ENCODE measurements at regions not wholly inside any gene's neighbourhood (a gene's known extent, or its start where the extent isn't known, plus 50 kb on each side); places are given as distances from the start of the nearest gene placed in this dataset.

DNA sequence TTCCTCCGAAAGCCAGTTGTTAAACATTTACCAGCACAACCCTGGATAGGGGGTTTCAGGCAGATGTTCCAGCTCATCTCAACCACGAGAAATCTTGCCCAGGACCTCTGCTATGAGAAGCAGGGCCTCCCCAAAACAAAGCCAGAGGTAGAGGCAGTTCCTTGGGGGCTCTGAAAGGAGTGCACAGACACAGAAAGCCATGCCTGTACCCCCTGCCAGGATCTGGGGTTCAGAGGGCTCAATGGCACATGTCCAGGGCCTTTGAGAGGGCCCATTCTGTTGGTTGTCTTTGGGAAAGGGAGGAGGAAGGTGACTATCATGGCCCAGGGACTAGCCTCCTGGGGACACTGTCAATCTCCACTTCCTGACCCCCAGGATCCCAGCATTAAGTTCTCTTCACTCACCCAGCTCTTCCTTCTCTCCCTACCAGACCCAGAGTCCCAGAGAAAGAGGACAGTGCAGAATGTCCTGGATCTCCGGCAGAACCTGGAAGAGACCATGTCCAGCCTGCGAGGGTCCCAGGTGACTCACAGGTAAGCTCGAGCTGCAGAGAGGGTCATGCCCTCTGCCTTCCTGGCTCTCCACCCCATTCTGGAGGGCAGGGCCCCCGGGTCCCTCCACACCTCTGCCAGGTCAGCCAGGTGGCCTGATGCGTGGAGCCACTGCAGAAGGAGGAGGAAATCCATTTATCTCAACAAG, 116.4 kb upstream of the IPO9 start:
- Histone ChIP-seq H3K4me1 (ENCODE audit: control insufficient read depth, insufficient read depth, low read length) (peaks cover 68% of the 10 kb centered on the region), H3K4me3 (ENCODE audit: low read length) (peak overlapping the region; percentile 18), H3K27me3 (ENCODE audit: control insufficient read depth, insufficient read depth, low read length) (no peaks in the 10 kb centered on the region), H3K9ac (ENCODE audit: low read length) (no peak overlapping the region), H3K36me3 (ENCODE audit: control insufficient read depth, insufficient read depth, low read length) (no peaks in the 10 kb centered on the region), H3K27ac (ENCODE audit: low read depth, low read length) (peak overlapping the region; percentile 95)

DNA sequence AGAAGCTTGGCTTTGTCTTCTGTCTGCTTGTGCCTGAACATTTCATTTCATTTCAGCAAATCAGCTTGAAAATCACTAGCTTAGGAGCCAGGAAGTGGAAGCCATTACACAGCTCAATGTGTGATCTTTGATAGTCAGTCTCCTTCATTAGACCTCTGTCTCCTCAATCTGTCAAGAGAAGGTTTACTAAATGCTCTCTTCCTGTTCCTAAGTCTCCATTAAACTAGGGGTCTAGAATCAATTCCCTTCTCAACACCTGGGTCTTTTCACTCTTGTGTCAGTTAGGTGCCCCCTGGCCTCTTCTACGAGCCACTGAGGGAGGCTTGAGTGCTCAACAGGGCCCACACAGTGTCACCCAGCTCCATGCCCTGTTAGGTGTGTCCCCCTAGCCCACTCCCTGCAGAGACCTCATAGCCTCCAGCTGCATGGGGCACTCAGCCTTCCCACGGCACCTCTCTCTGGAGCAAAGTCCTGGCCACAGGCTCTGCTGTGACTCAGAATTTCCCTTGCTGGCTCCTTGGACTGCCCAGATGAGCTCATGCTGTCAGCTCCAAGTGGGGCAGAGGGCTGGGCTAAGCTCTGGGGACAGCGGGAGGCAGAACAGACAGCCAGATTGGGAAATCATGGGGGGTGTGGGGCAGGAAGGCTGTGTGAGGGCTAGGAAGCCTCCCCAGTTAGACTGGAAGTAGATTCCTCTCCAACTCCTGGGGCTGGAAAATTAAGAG, 115.7 kb upstream of the IPO9 start:
- H3K27ac ChIP-seq (ENCODE audit: low read depth, low read length): peak overlapping the region; percentile 95
- peaks cover under 1% of the 10 kb centered on the region for H3K36me3 ChIP-seq (ENCODE audit: control insufficient read depth, insufficient read depth, low read length)
- peaks cover 61% of the 10 kb centered on the region for H3K4me1 ChIP-seq (ENCODE audit: control insufficient read depth, insufficient read depth, low read length)
- H3K4me3 ChIP-seq (ENCODE audit: low read length): no peak overlapping the region
- H3K27me3 ChIP-seq (ENCODE audit: control insufficient read depth, insufficient read depth, low read length): no peaks in the 10 kb centered on the region
- no peak overlapping the region for H3K9ac ChIP-seq (ENCODE audit: low read length)

DNA sequence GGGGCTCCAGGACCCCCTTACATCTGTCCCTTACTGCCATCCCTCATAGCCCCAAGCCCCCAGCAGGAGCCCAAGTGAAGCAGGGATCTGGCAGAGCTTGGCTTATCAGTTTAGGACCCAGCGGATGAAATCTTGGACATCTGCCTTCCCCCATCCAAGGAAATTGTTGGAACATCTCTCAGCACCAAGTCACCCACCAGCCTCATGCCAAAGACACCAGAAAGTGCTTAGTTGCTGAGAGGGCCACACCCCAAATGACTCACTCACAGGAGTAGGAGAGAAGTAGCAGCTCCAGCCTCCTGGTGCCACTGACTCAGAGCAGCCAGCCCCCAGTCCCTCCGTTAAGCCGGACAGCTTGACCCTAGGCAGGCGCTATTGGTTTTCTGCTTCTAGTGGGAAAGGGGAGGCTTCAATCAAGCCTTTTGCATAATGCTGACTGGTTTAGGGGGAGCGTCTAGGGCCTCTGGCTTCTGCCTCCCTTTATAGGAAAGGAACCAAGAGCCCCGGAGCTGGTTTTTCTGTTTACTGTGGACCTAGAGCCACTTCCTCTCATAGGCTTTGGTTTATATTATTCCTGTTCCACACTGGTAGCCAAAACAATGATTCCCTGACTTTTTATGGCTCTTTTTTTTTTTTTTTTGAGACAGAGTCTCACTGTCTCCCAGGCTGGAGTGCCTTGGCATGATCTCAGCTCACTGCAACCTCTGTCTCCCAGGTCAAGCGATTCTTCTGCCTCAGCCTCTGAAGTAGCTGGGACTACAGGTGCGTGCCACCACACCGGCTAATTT, 114.2 kb upstream of the IPO9 start:
- Histone ChIP-seq H3K27me3 (ENCODE audit: control insufficient read depth, insufficient read depth, low read length) (no peaks in the 10 kb centered on the region), H3K4me1 (ENCODE audit: control insufficient read depth, insufficient read depth, low read length) (peaks cover 66% of the 10 kb centered on the region), H3K27ac (ENCODE audit: low read depth, low read length) (peak overlapping the region; percentile 95), H3K36me3 (ENCODE audit: control insufficient read depth, insufficient read depth, low read length) (peaks cover 7% of the 10 kb centered on the region), H3K4me3 (ENCODE audit: low read length) (peak overlapping the region; percentile 41), H3K9ac (ENCODE audit: low read length) (no peak overlapping the region)

DNA sequence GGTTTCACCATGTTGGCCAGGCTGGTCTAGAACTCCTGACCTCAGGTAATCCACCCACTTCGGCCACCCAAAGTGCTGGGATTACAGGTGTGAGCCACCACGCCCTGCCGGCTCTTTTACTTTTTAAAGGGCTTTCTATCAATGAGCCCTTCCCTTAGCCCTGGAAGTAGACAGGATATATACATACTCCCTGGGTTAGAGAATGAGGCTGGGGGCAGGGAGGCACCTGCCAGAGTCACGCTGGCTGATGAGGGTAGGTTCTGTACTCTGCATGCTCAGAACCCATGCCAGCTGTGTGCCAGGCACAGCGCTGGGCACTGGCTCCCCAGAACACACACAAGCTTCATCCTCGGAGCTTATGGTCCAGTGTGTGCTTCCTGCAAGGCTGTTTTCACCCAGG, 113.6 kb upstream of the IPO9 start:
- Histone ChIP-seq H3K9ac (ENCODE audit: low read length) (no peak overlapping the region), H3K4me3 (ENCODE audit: low read length) (no peak overlapping the region), H3K27me3 (ENCODE audit: control insufficient read depth, insufficient read depth, low read length) (no peaks in the 10 kb centered on the region), H3K36me3 (ENCODE audit: control insufficient read depth, insufficient read depth, low read length) (peaks cover 7% of the 10 kb centered on the region), H3K4me1 (ENCODE audit: control insufficient read depth, insufficient read depth, low read length) (peaks cover 73% of the 10 kb centered on the region), H3K27ac (ENCODE audit: low read depth, low read length) (peak overlapping the region; percentile 95)

DNA sequence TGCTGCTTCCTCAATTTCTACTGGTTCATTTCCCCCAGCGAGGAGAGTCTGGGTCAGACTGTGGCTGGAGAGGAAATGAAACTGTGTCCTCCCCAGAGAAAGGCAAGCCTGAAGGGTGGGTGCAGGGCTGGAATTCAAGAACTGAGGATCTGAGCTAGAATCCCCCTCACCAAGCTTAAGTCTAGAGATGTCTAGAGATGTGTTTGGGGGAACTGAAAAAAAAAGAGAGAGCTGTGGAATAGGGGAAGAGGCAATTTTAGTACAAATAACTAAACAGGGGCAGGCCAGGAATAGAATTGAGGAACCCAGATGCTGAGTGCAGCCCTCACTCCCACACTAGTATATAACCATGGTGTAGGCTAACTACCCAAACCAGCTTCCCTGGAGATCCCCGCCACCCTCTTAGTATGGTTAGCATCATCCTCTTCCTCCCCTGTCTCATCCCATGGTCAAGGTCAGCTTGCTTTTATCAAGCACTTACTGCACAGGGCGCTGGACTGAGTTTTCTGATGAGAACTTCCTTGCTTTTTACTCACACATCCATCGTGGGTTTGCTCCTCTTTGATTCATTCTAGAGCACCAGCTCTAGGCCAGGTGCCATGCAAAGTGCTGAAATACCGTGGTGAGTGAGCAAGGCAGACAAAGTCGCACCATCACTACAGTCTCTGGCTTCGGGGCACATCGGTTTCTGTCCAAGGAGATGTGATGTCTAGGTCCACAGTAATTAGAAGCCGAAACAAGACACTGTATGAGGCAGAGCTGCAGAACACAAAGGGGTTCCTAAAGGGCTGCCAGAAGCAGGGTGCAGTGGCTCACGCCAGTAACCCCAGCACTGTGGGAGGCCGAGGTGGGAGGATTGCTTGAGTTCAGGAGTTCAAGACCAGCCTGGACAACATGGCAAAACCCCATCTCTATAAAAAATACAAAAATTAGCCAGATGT, 112.9 kb upstream of the IPO9 start:
- Histone ChIP-seq H3K4me1 (ENCODE audit: control insufficient read depth, insufficient read depth, low read length) (peaks cover 73% of the 10 kb centered on the region), H3K27ac (ENCODE audit: low read depth, low read length) (peak overlapping the region; percentile 95), H3K4me3 (ENCODE audit: low read length) (no peak overlapping the region), H3K9ac (ENCODE audit: low read length) (no peak overlapping the region), H3K27me3 (ENCODE audit: control insufficient read depth, insufficient read depth, low read length) (no peaks in the 10 kb centered on the region), H3K36me3 (ENCODE audit: control insufficient read depth, insufficient read depth, low read length) (peaks cover 7% of the 10 kb centered on the region)

DNA sequence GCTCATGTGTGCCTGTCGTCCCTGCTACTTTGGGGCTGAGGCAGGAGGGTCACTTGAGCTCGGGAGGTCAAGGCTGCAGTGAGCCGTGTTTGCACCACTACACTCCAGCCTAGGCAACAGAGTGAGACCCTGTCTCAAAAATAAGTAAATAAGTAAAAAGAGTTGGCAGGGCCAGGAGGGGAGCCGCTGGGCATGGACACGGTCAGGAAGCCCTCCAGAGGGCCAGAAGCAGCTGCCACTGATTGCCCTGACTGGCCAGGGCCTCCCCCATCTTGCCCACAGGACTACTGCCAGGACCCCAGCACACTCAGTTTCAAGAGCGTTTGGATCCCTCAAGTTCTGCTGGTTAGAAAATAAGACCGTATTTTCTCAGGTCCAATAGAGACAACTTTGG, 112.2 kb upstream of the IPO9 start:
- H3K27ac ChIP-seq (ENCODE audit: low read depth, low read length): no peak overlapping the region
- H3K4me3 ChIP-seq (ENCODE audit: low read length): no peak overlapping the region
- peaks cover 7% of the 10 kb centered on the region for H3K36me3 ChIP-seq (ENCODE audit: control insufficient read depth, insufficient read depth, low read length)
- H3K27me3 ChIP-seq (ENCODE audit: control insufficient read depth, insufficient read depth, low read length): no peaks in the 10 kb centered on the region
- peaks cover 74% of the 10 kb centered on the region for H3K4me1 ChIP-seq (ENCODE audit: control insufficient read depth, insufficient read depth, low read length)
- H3K9ac ChIP-seq (ENCODE audit: low read length): no peak overlapping the region

DNA sequence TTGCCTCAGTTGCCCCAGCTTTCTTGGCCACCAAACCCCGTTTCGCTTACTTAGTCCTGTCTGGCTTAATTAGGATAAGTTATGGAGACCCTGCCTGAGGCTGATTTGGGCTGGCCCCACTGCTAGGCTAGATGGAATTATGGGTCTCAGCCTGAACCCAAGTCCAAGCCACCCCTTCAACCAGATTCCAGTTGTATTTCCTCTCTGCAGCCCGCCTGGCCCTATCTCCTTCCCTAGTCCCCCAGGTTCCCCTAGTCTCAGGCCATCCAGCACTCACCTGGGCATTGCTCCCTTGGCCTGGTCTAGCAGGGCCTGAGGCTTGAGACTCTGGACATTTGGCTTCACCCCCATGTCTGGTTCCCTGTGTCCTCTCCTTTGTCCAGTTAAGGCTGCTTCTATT, 111.7 kb upstream of the IPO9 start:
- Histone ChIP-seq H3K4me3 (ENCODE audit: low read length) (no peak overlapping the region), H3K9ac (ENCODE audit: low read length) (no peak overlapping the region), H3K27me3 (ENCODE audit: control insufficient read depth, insufficient read depth, low read length) (no peaks in the 10 kb centered on the region), H3K4me1 (ENCODE audit: control insufficient read depth, insufficient read depth, low read length) (peaks cover 73% of the 10 kb centered on the region), H3K36me3 (ENCODE audit: control insufficient read depth, insufficient read depth, low read length) (peaks cover 7% of the 10 kb centered on the region), H3K27ac (ENCODE audit: low read depth, low read length) (peak overlapping the region; percentile 6)

DNA sequence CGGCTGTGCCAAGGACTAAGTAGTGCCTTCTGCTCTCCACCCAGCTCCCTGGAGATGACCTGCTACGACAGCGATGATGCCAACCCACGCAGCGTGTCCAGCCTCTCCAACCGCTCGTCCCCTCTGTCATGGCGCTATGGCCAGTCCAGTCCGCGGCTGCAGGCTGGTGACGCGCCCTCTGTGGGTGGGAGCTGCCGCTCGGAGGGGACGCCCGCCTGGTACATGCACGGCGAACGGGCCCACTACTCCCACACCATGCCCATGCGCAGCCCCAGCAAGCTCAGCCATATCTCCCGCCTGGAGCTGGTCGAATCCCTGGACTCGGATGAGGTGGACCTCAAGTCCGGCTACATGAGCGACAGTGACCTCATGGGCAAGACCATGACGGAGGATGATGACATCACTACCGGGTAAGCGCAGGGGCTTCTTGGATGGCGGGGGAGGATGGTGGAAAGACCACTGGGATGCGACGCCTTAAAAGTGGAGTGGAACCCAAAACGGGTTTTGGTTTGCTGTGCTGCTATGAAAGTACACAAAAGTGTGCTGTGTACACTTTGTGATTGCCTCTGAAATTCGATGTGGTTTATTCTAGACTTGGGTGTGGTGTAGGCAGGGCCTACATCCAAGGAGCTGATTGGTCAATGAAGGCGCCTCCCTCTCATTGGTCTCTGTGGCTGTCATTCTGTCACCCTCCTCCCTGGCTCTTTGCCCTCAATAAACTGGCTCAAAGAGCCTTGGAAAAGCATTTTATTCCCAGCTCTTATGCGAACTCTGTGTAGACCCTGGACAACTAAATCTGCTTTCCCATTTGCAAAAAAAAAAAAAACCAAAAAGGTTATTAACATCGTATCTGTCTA, 110.4 kb upstream of the IPO9 start:
- H3K4me1 ChIP-seq (ENCODE audit: control insufficient read depth, insufficient read depth, low read length): peaks cover 60% of the 10 kb centered on the region

DNA sequence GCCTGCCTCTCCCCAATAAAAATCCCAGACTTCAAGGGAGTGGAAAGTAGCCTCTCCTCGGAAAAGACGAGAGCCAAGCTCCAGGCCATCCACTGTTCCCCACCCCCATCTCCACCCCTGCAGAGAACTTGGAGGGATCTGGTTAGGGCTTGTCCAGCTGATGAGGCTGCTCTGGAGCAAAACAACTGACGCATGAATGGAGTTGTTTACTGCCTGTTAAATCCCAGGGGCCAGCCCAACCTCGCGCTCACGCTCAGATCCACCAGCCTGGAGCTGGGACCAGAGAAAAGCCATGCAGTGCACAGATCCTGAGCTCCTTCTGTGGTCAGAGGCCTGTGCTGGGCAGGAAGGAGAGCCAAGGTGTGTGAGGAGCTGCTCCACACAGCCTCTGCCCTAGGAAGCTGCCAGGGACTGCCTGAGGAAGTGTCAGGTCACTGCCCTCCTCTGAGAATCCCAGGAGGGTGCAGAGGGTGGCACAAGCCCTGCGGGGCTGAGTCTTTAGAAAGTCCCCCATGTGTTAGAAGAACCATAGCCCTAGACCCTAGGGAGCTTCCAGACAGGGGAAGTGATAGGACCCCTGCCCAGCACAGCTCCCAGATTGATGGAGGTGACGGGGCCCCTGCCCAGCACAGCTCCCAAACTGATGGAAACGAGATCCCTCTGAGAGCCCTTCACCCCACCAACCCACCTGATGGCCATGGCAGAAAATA, 109.0 kb upstream of the IPO9 start:
- H3K9ac ChIP-seq (ENCODE audit: low read length): no peak overlapping the region
- no peaks in the 10 kb centered on the region for H3K27me3 ChIP-seq (ENCODE audit: control insufficient read depth, insufficient read depth, low read length)
- peaks cover 7% of the 10 kb centered on the region for H3K36me3 ChIP-seq (ENCODE audit: control insufficient read depth, insufficient read depth, low read length)
- peak overlapping the region; percentile 91 for H3K27ac ChIP-seq (ENCODE audit: low read depth, low read length)
- peaks cover 55% of the 10 kb centered on the region for H3K4me1 ChIP-seq (ENCODE audit: control insufficient read depth, insufficient read depth, low read length)
- no peak overlapping the region for H3K4me3 ChIP-seq (ENCODE audit: low read length)

More for the DNA sequence above, 110.4 kb upstream of the IPO9 start:
- H3K27ac ChIP-seq (ENCODE audit: low read depth, low read length): peak overlapping the region; percentile 91
- H3K27me3 ChIP-seq (ENCODE audit: control insufficient read depth, insufficient read depth, low read length): no peaks in the 10 kb centered on the region
- H3K9ac ChIP-seq (ENCODE audit: low read length): no peak overlapping the region
- peaks cover 7% of the 10 kb centered on the region for H3K36me3 ChIP-seq (ENCODE audit: control insufficient read depth, insufficient read depth, low read length)
- H3K4me3 ChIP-seq (ENCODE audit: low read length): no peak overlapping the region

DNA sequence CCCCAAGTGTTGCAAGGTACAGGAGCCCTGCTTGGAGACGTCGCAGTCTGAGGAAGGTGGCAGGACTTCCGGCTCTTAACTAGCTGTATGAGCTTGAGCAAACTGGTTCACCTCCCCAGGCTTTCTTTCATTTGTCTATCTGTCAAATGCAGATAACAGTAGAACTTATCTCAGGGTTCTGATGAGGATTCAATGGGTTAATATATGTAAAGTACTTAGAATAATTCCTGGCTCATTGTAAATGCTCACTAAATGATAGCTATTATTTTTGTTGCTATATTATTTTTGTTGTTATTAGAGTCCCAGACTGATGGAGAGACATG, 108.5 kb upstream of the IPO9 start:
- Histone ChIP-seq H3K27me3 (ENCODE audit: control insufficient read depth, insufficient read depth, low read length) (no peaks in the 10 kb centered on the region), H3K4me1 (ENCODE audit: control insufficient read depth, insufficient read depth, low read length) (peaks cover 51% of the 10 kb centered on the region), H3K36me3 (ENCODE audit: control insufficient read depth, insufficient read depth, low read length) (peaks cover 7% of the 10 kb centered on the region), H3K27ac (ENCODE audit: low read depth, low read length) (peak overlapping the region; percentile 91), H3K9ac (ENCODE audit: low read length) (no peak overlapping the region), H3K4me3 (ENCODE audit: low read length) (no peak overlapping the region)
